ENCODE measurements at regions not wholly inside any gene's neighbourhood (a gene's known extent, or its start where the extent isn't known, plus 50 kb on each side); places are given as distances from the start of the nearest gene placed in this dataset.

GRCh38 chr4:164229255-164229654 is 524.7 kb upstream of the SMIM31 start:
- no peak overlapping the region for H2AK5ac ChIP-seq (ENCODE audit: insufficient read length, low read length)
- Mint-ChIP-seq H3K27me3 (ENCODE audit: low read depth) (no peaks in the 10 kb centered on the region; the same call in 1 of the 2 replicates), H3K27ac (peak overlapping the region in 1 of 3 experiments; percentile 30; a peak in 1 of 7 replicates), H3K36me3 (ENCODE audit: insufficient read depth in 1 of 3, low read depth in 3 of 3) (no peaks in the 10 kb centered on the region), H3K4me1 (peaks cover 0 to 2% of the 10 kb centered on the region in 2 experiments; a peak in 1 of 4 replicates), H3K4me3 (no peak overlapping the region), H3K9me3 (no peaks in the 10 kb centered on the region)
- TF ChIP-seq CTCF (conservative IDR thresholded peaks at IDR 0.05): no peak
- H3K23me2 ChIP-seq (ENCODE audit: insufficient read length, low read depth, low read length, poor library complexity, severe bottlenecking): no peaks in the 10 kb centered on the region
- H4K5ac ChIP-seq (ENCODE audit: insufficient read length, low read depth, low read length): no peak overlapping the region
- no peak overlapping the region for H2BK120ac ChIP-seq (ENCODE audit: low read depth, low read length, poor library complexity, severe bottlenecking)
- H2BK5ac ChIP-seq (ENCODE audit: insufficient read length, low read length): no peak overlapping the region
- no peak overlapping the region for H3K27ac ChIP-seq (ENCODE audit: insufficient read length, low read depth, low read length)
- H3K9ac ChIP-seq (ENCODE audit: extremely low read depth, insufficient read length, low read length): no peak overlapping the region
- H3K9me3 ChIP-seq (ENCODE audit: control insufficient read depth, low read depth, low read length): no peaks in the 10 kb centered on the region
- H3K23ac ChIP-seq (ENCODE audit: insufficient read length, low read depth, low read length): no peak overlapping the region
- no peak overlapping the region for H3K4me2 ChIP-seq (ENCODE audit: insufficient read depth, insufficient read length, low read length)
- H3K14ac ChIP-seq (ENCODE audit: insufficient read depth, low read length): no peak overlapping the region
- H3K4ac ChIP-seq (ENCODE audit: low read depth, low read length): no peak overlapping the region
- no peaks in the 10 kb centered on the region for H4K20me1 ChIP-seq (ENCODE audit: control insufficient read depth, insufficient read depth, insufficient read length)
- no peak overlapping the region for H2BK20ac ChIP-seq (ENCODE audit: low read depth, low read length, poor library complexity, severe bottlenecking)
- no CpG with 5 or more reads among the region's 2 CpGs for WGBS (ENCODE audit: extremely low coverage, insufficient read length, low lambda C conversion rate)
- no peak overlapping the region for H4K91ac ChIP-seq (ENCODE audit: insufficient read length, low read depth, low read length)
- no peaks in the 10 kb centered on the region for H3K4me1 ChIP-seq (ENCODE audit: insufficient read depth, low read length)
- H2BK15ac ChIP-seq (ENCODE audit: low read depth, low read length): no peak overlapping the region
- no peak overlapping the region for H3T11ph ChIP-seq (ENCODE audit: low read length)
- no peak overlapping the region for H3K56ac ChIP-seq (ENCODE audit: insufficient read length, low read depth, low read length)
- DNase-seq: no peak
- no peak overlapping the region for H4K8ac ChIP-seq (replicated peaks; ENCODE audit: insufficient read length, low read depth, low read length)
- H3K18ac ChIP-seq (ENCODE audit: insufficient read length, low read depth, low read length): no peak overlapping the region
- H2AFZ ChIP-seq (ENCODE audit: low read length): no peak overlapping the region
- H3K27me3 ChIP-seq (ENCODE audit: insufficient read depth, low read length): no peaks in the 10 kb centered on the region
- H3K79me2 ChIP-seq (ENCODE audit: insufficient read depth, low read length): no peaks in the 10 kb centered on the region
- H3K79me1 ChIP-seq (ENCODE audit: insufficient read depth, low read depth, low read length, poor library complexity, severe bottlenecking): no peaks in the 10 kb centered on the region
- no peak overlapping the region for H2BK12ac ChIP-seq (ENCODE audit: insufficient read length, low read depth, low read length)
